GM21447 (cell line): ENCODE measurements at regions not wholly inside any gene's neighbourhood (a gene's known extent, or its start where the extent isn't known, plus 50 kb on each side); places are given as distances from the start of the nearest gene placed in this dataset.

Experiments used
- ATAC-seq: cut with Tn5 transposase; IDR thresholded peaks from one replicate; pipeline ENCODE4 v1.9.1; 2021; ENCODE audit not compliant: unreplicated experiment

DNA sequence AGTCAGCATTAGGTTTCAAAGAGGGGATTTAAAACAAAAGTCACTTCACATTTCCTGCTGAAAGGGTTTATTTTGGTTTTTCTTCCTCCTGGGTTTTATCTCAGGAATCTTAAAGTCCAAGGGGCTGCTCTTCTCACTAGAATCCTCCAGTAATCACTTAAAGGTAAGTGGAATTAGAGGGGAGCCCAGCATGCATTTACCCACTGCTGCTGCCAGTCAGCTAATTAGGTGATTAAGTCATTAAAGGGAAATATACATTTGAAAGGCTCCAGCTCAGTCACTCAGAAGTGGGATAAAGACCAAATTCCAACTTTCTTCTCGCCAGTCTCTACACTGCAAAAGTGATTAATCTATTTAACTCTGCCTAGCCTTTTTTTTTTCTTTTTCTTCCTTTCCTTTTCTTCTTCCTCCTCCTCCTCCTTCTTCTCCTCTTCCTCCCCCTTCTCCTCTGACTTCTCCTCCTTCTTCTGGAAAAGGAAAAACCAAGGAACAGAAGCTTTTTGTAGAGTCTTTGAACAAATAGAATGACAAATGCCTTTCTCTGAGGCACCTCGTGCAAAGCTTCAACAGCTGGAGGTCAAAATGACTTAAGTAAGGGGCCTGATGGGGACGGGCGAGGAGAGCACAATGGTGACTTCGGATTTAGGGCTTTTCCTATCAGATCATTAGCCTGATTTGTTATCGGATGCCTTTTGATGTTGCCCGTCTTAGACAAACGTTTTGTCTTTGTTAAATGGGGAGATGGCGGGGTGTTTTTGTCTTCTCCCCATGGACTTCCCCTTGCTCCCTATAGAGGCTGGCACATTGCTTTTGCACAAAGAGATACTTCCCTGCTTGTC is 617.6 kb downstream of the IRX1 start:
- no peak for ATAC-seq

DNA sequence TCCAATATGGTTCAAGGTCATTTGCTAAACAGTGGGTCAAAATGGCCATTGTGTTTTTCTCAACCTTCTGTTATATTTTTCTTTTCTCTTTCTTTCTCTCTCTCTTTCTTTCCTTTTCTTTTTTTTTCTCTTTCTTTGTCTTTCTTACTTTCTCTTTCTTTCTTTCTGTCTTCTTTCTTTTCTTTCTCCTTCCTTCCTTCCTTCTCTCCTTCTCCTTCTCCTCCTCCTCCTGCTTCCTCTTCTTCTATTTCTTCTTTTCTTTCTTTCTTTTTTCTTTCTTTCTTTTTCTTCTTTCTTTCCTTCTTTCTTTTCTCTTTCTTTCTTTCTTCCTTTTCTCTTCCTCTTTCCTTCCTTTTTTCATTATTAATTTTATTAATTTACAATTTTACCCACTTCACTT is 619.5 kb downstream of the IRX1 start:
- no peak for ATAC-seq

DNA sequence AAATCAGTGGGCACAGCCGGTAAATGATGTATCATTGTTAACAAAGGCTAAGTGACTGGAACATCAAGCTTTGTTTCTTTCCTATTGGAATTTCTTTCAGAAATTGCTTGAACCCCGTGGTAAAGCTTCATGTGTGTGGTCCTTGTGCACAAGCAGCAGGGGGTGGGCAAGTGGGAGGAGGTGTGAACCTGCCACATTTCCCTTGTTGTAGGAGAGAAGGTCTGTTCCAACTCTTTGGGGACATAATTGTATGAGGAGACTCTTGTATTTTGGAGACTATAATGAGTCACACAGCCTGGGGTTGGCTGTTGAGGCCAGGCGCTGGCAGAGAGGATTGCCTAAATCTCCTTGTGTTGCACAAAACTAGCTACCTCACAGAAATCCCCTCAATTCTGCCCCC is 620.5 kb downstream of the IRX1 start:
- ATAC-seq = no peak

DNA sequence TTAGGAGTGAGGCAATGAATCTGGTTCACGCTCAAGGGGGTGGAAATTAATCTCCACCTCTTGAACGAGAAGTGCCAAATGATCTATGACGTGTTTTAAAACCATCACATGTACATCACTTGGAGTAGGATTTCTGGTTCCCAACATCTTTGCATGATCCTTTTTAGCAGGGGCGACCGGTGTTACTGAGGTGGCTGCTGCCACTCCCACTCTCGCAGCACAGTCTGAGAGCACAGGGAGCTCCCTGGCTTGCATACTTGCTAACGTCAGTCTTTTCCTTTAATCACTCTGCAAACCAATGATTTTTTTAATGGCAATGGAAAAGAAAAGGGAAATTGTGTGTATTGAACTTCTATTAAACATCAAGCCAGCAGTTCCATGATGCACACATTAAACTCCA is 624.4 kb downstream of the IRX1 start:
- no peak for ATAC-seq

DNA sequence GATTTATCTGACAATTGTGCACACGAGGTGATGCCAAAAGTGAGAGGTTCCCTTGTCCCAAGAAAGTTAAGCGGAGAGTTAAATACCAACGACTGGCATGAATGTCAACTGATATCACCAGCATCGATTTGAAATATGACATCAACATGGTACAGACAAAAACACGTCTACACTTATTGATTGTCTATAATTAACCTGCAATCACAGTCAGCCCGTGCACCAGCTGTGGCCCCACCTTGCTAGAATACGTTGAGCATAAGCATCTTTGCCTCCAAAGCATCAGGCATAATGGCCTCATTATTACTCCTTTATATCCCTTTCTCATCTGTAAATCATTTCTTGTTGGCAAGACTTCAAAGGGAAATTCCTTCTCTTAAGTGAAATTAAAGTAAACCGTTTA is 625.4 kb downstream of the IRX1 start:
- ATAC-seq = no peak

DNA sequence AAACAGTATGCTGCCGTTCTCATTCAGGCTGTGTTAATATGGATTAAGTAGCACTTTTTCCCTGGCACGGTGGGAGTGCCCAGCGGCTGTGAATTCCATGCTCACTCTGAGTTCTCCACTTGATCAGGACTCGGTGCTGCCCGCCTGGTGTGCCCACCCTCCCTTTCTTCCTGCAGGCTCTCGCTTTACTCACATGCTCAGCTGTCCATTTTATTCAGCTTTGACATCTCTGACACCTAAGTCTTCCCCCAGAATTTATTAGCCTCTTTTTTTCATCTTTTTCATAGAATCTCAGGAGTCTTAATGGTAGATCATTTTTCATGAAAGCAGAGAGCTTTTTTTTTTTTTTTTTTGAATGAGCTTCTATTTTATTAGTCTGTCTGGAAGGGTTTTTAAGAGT is 626.5 kb downstream of the IRX1 start:
- ATAC-seq = no peak

DNA sequence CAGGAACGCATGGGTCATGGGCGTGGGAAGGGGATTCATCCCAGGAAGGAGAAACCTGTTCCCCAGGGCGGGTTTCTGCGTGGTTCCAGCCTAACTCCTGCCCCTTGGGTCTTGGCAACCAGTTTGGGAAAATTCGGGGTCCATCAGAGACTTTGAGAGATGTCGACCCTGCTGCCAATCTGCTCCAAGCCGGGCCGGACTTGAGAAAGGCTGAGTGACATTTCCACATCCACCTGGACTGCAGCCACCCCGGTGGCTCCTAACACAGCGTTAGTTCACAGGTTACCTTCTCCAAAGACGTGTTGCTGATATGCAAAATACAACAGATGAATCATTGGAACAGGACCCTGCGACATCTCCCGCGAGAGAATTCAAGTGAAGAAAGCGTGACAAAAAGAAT is 627.2 kb downstream of the IRX1 start:
- ATAC-seq = no peak

DNA sequence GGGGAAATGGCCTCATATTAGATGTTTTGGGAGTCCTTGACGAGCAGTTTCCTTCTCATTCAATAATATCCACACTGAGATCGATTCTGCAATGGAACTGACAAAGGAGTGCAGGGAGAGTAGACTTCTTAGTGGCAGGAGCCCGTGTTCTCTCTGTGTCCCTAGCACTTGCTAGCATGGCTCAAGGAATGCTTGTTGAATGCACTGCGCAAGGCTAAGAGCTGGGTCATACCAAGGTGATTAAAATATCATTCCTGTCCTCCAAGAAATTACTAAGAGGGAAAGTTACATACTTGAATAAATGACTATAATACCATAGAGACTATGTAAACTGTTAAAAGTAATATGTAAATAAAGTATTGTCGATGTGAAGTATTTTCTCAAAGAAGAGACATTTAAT is 630.1 kb downstream of the IRX1 start:
- ATAC-seq = no peak

DNA sequence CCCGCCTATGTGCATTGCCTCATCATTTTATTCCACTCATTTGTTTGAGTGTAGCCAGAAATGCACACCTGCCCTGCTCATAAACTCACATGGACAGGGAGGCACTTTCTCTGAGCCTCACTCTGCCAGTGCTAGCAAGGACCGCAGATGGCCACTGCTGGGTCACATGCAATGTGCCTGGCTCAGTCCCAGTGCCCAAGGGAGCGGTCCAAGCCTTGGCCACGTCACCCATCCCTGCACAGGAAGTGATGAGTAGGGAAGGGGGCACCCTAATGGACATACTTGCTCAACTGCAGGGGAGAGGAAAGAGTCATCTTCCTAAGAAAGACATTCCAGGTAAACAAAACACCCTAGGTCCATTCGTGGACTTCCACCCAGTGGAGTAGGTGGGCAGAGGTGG is 630.9 kb downstream of the IRX1 start:
- no peak for ATAC-seq

DNA sequence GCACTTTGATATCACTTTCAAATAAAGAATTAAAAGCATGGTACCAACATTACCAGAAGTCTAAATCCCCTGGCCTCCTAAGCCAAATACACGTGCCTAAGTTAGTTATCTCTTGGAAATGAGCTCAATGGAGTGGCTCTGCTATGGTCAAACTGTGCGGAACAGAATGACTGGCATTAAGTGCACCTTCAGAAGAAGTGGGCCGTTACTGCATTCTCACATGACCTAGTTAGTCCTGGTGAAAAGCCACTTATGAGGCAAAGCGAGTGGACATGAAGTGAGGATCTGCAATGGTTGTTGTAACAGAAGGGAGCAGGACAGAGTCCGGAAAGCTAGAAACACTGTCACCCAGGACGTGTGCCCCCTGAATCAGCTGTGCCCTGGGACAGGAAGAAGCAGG is 633.1 kb downstream of the IRX1 start:
- no peak for ATAC-seq

DNA sequence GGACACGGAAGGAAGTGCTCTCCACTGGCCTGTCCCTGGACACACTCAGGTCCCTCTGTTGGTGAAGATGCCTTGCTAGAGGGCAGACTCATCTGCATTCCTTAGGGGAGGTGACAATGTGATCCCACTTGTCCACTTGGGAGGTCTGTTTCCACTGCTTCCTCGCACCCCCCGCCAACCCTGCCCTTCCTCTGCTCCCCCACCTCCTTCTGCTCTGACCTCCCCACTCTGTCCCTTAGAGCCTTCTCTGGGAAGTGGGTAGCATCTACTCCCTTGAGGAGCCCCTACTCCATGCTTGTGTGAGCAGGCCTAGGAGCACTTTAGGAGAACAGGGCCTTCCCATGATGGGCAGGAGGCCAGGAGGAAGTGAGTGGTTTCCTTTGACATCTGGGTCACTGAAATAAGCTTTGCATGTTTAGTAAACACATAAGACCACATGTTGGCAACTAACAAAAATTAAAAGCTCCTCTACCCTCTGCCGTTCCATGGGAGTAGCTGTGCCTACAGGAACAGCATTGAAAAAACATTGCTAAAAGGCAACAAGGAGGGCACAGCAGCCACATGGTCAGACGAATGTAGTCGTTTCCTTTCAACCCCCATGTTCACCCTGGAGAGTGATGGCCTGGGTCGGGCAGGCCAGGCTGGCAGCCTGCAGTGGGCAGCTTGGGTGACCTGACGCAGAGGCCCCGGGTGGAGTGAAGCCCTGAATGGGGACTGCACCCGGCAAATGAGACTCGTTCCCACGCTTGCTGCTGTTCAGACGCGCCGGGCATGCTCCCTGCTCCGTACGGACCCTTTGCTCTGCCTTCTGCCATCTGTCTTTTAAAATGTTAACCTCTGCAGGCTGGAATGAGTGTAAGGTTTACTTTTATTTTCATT is 634.0 kb downstream of the IRX1 start:
- ATAC-seq = no peak

DNA sequence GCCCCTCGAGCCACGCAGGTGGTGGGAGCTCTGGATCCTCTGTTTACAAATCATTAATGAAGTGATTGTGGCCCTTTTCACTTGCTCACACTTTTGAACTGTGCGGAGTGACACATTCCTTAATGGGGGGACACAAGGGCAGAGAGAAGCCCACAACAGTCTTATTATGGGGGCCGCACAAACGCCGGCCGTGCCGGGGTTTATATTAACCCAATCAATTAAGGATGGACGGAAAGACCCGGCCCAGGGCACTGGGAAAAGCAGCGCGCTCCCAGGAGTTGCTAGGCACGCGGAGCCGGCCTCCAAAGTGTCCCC is 634.8 kb downstream of the IRX1 start:
- no peak for ATAC-seq

DNA sequence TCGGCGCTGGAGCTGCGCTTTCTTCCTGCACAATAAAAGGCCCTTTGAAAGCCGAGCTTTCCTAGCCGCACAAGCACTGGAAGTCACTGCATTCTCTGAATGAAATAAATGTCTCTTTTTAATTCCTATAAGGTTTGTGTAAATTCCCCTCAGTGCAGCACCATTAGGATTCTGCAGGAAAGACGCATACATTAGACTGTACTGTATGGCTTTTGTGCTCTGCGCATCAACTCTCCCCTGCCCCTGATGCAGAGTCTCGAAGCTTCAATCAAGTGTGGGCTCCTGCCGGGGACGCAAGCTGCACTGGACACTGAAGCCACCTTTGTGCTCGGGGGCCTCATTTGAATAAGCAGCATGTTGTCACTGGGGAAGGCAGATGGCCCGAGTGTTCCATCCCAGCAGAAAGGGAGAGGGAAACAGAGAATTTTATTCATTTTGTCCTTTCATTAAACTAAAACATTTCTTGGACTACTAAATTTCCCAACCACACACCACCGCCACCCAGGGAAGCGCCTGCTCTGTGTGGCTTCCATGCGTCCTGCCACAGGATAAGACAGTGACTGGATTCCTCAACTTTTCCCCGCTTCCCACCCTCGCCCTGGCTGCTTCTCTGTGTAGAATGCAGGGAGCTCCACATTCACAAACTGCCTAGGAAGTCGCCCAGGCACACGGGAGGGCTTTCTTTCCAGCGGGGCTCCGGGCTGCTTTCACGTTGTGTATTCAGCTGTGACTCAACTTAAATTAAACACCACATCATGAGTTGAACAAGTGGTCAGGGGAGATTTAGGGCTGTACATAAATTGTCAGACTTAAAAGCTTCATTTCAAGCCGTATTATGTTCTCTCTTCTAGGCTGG is 635.4 kb downstream of the IRX1 start:
- ATAC-seq = no peak

DNA sequence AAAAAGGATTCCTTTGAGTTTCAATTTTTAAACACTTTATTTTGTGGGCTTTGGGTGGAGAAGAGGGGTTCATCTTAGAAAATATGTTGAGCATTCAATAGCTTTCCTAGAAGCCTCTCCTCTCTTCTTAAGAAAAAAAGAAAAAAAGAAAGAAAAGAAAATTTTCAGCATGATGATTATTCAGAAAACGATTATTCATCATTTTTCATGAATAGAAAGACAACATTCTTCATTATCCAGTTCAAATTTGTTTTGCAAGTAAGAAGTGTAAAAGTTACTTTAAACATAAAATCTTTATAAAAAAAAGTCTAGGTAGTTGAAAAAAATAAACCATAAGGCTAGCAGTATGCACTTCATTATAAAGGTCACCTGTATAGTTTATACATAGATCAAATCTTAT is 636.5 kb downstream of the IRX1 start:
- ATAC-seq = no peak

DNA sequence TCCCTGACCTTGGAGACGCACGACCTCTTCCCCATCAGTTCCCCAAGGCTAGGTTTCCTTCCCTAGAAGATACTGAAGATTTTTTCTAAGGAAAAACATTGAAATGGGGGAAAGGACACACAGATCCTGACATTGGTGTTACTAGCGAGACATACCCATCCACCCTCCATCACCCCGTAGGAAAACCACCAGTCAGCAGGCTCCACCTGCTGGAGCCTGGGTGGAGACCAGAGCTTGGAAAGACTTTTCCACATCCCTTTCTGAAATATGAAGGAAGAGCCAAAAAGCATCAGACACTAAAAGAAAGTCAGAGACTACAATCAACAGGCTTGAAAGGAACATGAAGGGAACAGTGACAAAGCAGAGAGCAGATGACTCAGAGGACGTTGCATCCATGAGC is 638.0 kb downstream of the IRX1 start:
- no peak for ATAC-seq

DNA sequence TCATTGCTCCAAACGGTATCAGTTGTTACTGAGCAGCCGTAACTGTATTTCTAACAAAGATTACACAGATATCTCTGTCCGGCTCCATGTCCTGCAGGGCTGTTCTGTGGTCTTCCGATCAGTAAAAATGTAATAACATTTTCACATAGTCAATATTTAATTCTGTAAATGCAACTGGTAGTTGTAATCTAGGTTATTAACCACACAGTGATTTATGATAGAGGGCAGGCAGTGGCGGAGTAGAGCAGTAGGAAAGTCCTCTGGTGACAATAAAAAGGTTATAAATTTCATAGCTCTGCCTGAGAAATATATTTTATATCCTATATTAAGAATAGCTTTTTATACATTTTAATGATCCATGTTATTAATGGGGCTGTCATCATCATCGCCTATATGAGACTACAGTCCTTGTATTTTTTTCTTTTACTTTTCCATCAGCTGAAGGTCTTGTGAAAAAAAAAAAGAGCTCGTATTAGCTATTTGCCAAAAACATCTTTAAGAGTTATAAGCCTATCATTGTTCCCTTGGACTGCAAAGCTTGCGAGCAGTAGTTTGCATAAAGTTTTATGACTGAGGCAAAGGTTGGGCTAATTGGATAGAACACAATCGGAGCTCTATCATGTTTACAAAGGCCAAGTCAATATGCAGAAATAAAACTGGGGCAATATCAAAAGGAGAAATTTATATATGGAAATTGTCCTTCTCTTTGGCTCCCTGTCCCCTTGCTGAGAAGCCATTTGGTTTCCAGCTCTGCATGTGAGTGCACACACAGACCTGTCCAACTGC is 648.0 kb downstream of the IRX1 start:
- ATAC-seq = no peak

DNA sequence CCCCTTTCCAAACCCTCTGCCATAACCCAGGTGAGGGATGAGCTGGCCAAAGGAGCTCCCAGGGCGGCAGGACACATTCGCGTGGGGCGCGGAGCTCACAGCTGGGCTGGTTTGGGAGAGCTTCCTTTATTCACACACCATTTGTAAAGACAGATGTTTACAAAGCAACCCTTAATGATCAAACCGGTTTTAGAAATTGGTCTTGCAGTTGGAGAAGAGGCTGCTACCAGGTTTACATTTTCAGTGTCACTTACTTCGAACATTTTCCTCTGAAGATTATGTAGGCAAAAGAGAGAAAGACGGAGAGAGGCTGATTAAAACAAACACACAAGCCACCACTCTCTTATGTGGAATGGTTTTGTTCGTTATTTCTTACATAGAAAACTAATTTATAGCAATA is 648.7 kb downstream of the IRX1 start:
- no peak for ATAC-seq

DNA sequence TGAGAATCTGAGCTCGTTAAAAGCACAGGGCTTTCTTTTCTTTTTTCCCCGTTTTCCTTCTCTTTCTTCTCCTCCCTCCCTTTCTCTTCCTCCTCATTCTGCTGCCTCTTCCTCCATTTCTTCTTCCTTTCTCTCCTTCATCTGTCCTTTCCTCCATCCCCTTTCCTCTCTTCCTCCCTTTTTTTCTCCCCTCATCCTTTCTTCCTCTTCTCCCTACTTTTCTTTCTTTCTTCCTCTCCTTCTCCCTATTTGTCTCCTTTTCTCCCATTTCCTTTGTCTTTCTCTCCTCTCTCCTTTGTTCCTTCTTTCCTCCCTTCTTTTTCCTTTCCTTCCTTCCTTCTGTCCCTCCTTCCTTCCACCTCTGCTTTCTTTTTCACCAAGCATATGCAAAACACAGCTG is 649.4 kb downstream of the IRX1 start:
- no peak for ATAC-seq

DNA sequence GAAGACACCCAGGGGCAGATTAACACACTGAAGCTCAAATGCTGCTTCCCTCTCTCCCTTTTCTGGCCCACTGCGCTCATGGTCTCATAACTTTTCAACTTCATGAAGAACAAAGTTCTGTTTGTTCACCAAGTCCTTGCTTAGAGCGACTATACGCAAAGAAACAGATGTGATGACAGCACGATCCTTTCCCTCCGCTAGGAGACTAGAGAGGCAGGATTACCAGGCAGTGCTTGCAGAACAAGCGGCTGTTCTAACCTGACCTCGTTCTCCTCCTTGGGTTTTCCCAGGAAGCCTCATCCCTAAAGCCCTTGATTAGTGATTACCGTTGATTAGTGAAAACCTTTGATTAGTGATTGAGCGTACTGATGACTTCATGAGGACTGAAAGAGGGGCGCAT is 649.9 kb downstream of the IRX1 start:
- ATAC-seq = no peak

DNA sequence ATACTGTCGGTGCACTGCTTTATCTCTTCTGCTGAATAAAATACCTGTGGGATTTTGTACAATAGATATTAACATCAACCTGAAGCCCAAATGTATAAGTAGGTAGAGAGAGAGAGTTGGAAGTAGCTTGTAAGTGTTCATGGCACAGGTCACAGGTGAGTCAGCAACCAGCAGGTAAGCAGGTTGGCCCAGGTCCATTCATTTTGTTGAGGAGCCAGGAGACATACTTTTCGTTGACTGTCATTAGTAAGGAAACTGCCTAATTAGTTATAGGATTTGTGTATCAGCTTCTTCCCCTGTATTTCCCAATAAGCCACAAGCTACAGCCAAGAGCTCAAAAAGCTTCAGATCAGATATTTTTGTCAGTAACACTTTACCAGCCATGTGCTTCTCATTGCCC is 650.8 kb downstream of the IRX1 start:
- no peak for ATAC-seq

DNA sequence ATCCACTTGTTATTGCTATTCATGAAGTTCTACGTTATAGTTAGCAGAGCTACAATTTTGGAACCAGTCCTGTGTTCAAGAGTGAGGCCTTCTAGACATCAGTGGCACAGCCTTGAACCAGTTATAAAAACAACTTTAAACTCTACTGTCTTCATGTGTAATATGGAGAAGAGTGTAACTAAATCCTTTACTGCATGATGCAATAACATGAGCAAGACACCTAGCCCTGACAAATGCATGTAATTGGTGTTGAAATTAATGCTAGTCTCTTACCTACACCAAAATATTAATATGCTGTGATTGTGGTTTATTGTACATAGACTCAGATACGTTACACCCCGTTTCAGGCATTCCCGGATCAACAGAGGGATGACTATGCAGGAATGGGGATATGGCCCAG is 654.6 kb downstream of the IRX1 start:
- ATAC-seq = no peak
